AG10803 (cell line): ENCODE measurements at regions not wholly inside any gene's neighbourhood (a gene's known extent, or its start where the extent isn't known, plus 50 kb on each side); places are given as distances from the start of the nearest gene placed in this dataset.

Experiments used
- DNase-seq: peaks from one replicate; pipeline ENCODE4 v3.0.0; 2010; ENCODE audit warnings: low read depth
- H3K4me3 ChIP-seq: 2 replicates; pipeline ENCODE4 v1.5.1; 2011; ENCODE audit warnings: mild to moderate bottlenecking, low read length, control low read depth
- CTCF ChIP-seq: conservative IDR thresholded peaks from 2 replicates; pipeline ENCODE4 v1.5.1; 2011; ENCODE audit warnings: mild to moderate bottlenecking, low read length, control low read depth, inconsistent platforms

- H3K4me3 ChIP-seq = no peak overlapping the region
- no peak for DNase-seq
- TF ChIP-seq CTCF = no peak
Measured at GRCh38 chr19:33887891-33888290, 91.2 kb downstream of the KCTD15 start.

DNA sequence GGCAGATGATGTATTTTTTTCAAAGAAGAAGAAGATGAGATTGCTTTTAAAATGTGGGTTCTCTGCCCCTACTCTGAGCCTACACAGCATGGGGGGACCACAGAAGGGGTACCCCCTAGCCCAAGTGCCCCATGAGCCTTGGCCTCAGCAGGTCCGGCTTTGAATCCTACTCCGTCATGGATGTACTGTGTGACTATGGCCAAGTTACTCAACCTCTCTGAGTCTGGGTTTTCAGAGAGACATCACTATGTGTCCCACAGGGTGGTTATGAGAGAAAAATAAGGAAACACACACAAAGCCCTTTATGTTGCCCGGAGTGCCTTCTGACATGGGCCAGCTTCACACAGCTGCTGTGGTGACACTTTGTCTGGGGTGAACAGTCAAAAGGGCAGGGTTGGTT lies 92.0 kb downstream of the KCTD15 start:
- no peak for TF ChIP-seq CTCF
- no peak overlapping the region for H3K4me3 ChIP-seq
- no peak for DNase-seq

- DNase-seq = no peak
- TF ChIP-seq CTCF = no peak
- no peak overlapping the region for H3K4me3 ChIP-seq
Measured at GRCh38 chr19:33890569-33890968, 93.9 kb downstream of the KCTD15 start.

DNA sequence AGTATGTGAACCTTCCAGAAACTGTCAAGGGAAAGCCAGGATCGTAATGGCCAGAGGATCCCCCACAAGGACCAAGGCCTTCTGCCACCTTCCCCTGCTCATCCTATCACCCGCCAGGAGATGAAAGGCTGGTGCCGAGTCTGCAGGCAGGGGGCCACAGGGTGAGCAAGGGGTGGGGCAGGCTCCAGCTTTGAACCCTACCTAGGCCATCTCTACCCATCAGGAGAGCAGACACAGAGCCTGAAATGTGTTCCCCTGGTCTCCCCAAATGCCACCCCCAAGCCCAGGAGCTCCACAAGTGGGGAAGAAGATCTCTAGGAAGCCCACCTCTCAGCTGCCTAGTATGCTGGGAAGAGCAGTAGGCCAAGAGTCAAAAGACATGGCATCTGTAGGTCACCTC lies 95.1 kb downstream of the KCTD15 start:
- no peak for DNase-seq
- TF ChIP-seq CTCF = no peak
- no peak overlapping the region for H3K4me3 ChIP-seq

DNA sequence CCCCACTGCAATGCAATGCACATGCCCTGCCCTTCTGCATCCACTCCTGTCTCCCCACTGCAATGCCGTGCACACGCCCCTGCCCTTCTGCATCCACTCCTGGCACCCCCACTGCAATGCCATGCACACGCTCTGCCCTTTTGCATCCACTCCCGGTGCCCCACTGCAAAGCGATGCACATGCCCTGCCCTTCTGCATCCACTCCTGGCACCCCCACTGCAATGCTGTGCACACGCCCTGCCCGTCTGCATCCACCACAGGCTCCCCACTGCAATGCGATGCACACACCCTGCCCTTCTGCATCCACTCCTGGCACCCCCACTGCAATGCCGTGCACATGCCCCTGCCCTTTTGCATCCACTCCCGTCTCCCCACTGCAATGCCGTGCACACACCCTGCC lies 98.1 kb downstream of the KCTD15 start:
- no peak overlapping the region for H3K4me3 ChIP-seq
- TF ChIP-seq CTCF = no peak
- no peak for DNase-seq

DNA sequence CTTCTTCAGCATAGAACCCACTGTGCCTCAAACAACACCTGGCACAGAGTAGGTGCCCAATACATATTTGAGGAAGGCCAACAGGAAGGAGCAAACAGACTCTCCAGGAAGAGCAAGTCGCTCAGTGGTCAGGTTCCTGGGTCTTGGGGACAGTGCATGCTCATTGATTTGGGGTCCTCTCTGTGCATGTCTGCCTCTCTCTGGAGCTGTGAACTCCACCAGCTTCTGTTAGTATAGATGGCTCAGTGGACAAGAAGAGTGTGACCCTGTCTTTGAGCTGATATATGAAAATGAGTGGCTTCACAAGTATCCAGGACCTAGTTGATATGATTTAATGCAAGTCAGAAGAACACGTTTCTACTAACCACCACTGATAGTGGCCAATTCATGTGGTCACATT lies 98.7 kb downstream of the KCTD15 start:
- TF ChIP-seq CTCF = no peak
- H3K4me3 ChIP-seq = no peak overlapping the region
- DNase-seq = no peak

- DNase-seq = no peak
- no peak for TF ChIP-seq CTCF
- no peak overlapping the region for H3K4me3 ChIP-seq
Measured at GRCh38 chr19:33898062-33898677, 101.5 kb downstream of the KCTD15 start.
